GM19023 (cell line): ENCODE measurements at regions not wholly inside any gene's neighbourhood (a gene's known extent, or its start where the extent isn't known, plus 50 kb on each side); places are given as distances from the start of the nearest gene placed in this dataset.
"Not testable (repeated sequence)": the region's sequence is repeated elsewhere in the genome, so short reads cannot be mapped to it uniquely, and the experiment has no call there.

Experiments
- ATAC-seq: cut with Tn5 transposase; IDR thresholded peaks from one replicate; pipeline ENCODE4 v1.9.1; 2021; ENCODE audit warnings: mild to moderate bottlenecking, moderate library complexity; ENCODE audit not compliant: unreplicated experiment

DNA sequence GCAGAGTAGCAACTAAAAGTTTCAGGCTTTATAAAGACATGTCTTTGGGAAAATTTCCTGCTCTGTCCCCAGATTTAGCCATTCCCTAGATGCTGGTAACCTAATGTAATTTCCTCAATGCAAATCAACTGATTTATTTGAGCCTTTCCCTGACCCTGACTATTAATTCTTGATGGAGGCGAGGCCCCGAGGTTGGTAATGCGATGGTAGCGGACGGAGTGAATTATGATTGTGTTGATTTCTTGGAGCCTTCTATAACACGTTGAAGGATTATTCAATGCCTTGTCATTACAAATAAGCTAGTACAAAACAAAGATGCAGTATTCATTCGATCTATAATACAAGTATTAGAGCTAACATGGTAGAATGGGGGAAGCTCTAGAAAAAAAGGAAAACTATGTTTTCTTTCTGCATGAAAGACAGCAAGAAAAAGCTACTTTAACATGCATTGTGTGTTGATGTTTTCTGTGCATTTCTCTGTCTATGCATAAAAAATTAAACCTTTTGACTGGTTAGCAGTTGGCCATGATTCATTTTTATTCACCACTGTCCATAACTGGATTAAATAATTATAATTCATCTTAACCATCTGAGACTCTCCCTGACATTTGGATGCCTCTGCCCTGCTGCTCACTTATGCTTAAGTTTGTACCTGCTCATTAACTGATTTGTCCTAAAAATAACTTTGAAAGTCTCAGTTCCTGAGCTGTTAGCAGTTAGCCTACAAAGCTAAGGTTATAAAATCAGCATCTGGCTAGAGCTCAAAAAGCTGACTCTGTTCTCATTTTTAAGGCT lies 490.2 kb upstream of the NUDT12 start:
- ATAC-seq = no peak

DNA sequence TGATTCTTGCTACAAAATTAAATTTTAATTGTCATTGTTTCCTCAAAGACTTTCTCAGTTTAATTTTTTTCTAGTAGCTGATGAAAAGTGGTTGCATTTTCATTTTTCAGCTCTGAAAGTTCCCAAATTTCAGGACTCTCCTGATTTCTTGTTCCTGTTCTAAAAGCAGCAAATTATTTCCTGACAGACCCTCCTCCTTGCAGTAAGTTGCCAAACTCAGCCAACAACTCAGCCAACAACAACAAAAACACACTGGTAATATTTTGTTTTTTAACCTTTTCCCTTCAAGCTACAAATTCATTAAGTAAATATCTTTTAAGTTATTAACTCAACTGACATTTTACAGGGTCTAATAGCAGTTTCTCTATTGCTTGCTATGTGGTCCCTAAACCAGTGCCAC lies 487.8 kb upstream of the NUDT12 start:
- ATAC-seq = no peak

DNA sequence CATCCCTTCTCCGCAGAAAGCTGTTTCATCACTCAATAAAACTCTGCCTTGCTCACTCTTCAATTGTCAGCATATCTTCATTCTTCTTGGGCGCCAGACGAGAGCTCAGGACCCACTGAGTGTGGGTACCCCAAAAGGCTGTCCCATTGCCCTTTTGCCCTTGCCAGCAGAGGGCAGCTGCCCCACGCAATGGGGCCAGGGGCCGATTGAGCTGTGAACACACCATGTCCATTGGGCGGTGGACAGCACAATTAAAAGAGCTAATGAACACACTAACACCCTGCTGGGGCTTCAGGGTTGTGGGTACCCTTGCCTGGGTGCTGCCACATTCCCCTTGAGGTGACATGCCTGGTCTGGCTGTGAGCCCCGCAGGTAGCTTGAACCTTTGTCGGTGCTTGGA lies 487.2 kb upstream of the NUDT12 start:
- no peak for ATAC-seq

DNA sequence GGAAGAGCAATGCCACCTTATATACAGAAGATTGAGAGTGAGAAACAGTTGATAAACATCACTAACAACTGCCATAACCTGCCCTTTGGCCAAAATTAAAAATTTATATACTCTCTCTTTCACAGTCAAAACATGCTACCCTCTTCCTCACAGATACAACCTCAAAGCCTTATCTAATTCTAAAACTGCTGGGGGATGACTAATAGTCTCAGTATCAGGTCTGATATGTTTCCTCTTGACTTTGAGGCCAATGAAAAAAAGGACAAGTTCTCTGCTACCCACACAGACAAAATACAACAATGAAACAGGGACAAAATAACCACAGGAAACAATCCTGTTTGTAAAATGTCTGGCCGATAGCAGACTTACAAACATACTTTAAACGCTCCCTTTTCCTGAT lies 485.6 kb upstream of the NUDT12 start:
- ATAC-seq = no peak

DNA sequence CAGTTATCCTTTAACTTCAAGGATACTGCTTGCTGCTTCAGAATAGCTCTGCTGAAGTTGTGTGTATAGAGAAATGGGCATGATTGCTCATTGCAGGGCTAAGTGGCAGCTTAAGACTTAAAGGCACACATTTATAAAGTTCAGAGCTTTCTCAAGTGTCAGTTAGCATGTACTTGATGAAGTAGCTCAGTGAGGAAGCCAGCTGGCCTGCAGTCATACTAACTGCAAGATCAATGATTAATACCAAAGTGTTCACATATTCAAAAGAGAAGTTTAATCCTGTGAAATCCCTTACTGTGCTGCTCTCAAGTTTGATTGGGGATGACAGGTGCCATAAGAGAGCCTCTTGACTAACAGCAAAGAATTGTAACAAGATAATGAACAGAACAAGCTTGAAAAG lies 483.4 kb upstream of the NUDT12 start:
- ATAC-seq = no peak

GRCh38 chr5:104039871-104040270 lies 477.3 kb upstream of the NUDT12 start:
- not testable (repeated sequence) for ATAC-seq

DNA sequence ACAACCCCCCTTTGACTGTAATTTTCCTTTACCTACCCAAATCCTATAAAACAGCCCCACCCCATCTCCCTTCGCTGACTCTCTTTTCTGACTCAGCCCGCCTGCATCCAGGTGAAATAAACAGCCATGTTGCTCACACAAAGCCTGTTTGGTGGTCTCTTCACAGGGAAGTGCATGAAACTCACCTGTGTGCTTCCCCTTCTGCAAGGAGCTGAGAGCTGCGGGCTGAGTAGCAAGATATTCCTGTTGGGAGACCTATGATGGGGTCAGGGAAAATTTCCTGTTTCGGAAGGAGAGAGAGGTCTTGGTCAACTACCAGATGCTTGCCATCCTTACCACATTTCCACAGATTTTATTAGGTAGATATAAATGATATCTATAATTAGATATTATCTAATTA lies 474.5 kb upstream of the NUDT12 start:
- ATAC-seq = not testable (repeated sequence)

GRCh38 chr5:104033186-104033585 lies 470.6 kb upstream of the NUDT12 start:
- ATAC-seq = not testable (repeated sequence)

DNA sequence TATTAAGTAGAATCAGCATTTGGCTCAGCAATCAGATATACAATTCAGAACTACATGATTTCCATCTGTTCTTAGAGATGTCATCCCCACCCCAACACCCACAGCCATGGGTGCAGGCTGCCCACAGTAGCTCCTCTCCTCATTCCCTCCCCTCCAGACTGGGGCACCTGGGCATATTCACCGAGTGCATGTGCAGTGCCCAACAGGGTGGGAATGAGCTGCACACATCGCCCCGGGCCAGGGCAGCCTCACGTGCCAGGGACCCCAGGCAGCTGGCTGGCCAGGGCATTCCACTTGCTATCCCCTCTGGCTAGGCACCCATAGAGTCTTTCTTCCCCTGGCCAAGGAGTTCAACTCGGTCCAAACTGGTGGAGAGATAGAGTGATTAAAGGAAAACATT lies 461.9 kb upstream of the NUDT12 start:
- no peak for ATAC-seq

GRCh38 chr5:104023739-104024138 lies 461.1 kb upstream of the NUDT12 start:
- no peak for ATAC-seq

- no peak for ATAC-seq
These were observed 457.4 kb upstream of the NUDT12 start for GRCh38 chr5:104019956-104020355.

DNA sequence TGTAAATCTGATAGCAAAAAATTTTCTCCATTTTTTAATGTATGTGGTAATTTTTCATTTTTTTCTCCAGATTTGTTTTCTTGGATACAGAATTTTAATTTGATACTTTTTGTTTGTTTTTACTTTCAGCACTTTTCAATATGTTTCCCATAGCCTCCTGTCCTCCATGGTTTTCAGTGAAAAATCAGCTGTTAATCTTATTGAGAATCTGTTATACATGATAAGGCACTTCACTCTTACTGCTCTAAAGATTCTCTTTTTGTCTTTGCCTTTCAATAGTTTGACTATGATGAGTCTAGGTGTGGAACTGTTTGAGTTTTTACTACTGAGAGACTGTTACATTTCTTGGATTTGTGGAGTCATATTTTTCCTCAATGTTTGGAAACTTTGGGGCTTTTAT lies 455.7 kb upstream of the NUDT12 start:
- ATAC-seq = no peak

DNA sequence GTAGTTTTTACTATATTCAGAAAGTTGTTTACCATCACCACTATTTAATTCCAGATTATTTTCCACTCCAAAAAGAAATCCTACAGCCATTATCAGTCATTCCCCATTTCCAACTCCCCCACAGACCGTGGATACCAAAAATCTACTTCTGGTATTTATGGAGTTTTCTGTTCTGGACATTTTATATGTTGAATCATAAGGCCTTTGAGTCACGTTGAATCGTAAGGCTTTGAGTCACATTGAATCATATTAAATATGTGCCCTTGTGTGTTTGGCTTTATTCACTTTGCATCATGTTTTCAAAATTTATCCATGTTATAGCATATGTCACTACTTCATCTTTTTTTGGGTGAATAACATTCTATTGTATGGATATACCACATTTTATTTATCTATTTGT lies 454.1 kb upstream of the NUDT12 start:
- ATAC-seq = no peak

GRCh38 chr5:104015765-104016164 lies 453.2 kb upstream of the NUDT12 start:
- ATAC-seq = no peak

- not testable (repeated sequence) for ATAC-seq
These were observed 440.2 kb upstream of the NUDT12 start for GRCh38 chr5:104002783-104003182.

- ATAC-seq = no peak
These were observed 438.5 kb upstream of the NUDT12 start for GRCh38 chr5:104001136-104001535.

DNA sequence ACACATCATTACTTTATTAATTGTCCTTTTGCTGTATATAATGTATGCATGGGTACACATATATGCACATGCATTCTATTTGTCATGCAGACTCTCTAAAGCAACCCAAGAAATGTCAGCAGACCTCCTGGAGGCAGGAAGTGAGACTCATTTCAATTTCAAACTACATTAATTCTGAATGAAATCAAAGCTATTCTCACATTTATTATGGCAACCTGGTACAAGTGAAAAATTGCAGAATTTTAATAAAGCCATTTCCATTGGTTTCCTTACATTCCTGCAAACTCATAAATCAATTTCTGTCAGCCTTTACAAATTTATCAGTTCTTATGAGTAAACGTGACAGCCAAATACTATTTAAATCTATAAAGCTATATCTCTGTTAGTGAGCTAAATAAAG lies 430.4 kb upstream of the NUDT12 start:
- no peak for ATAC-seq

DNA sequence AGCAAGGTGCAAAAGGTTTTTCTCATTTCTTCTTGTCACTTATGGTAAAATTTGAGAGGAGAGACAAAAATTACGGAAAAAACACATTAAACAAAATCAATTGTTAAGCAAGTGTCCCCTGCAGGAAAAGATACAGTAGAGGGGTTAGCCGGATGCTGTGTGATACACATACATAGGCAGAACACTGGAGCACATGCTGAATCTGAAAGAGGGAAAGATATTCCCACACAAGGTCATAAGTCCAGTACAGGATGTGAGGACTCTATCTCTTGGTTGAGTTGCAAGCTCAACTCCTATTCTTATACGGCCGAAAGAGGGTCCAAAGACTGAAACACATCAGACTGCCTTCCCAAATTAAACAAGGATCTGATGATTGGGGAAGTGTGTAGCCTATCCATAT lies 427.5 kb upstream of the NUDT12 start:
- ATAC-seq = no peak

- no peak for ATAC-seq
These were observed 419.0 kb upstream of the NUDT12 start for GRCh38 chr5:103981592-103981991.

DNA sequence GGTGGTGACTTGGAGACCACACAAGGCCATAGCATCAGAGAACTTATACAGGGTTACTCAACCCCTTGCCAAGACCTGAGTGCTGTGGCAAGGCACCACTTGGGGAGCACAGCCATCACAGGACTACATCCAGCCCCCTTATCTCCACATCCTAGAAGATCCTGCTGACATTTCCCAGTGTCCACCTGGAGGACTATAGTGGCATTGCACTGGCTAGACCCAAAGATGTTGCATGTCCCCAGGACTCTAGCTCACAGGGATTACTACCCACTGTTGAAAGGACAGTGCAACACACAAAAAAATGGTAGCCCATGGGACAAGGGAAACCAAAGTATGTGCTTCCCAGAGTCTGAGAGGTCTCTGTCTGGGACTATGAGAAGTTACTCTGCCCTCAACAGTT lies 411.1 kb upstream of the NUDT12 start:
- no peak for ATAC-seq

DNA sequence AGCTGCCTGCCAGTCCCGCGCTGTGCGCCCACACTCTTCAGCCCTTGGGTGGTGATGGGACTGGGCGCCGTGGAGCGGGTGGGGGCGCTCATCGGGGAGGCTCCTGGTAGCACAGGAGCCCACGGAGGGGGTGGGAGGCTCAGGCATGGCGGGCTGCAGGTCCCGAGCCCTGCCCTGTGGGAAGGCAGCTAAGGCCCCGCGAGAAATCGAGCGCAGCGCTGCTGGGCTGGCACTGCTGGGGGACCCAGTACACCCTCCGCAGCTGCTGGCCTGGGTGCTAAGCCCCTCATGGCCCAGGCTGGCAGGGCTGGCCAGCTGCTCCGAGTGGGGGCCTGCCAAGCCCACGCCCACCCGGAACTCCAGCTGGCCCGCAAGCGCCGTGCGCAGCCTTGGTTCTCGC lies 403.7 kb upstream of the NUDT12 start:
- ATAC-seq = not testable (repeated sequence)

DNA sequence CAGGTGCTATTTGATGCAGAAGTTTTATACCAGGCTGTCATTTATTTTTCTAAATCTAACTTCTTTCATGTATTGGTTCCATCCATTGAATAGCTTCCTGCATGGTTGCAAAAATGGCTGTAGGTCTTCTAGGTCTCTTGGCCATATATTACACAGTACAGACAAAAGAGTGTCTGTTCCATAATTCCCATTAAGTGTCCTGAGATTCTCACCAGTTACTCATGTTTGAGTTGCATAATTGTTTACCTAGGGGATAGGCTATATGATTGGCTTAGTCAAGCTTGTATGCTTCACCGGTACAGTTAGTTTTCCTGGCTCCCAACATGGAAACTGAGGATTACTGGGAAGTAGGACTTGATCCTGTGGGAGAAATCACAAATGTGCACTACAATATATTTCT lies 399.4 kb upstream of the NUDT12 start:
- ATAC-seq = no peak
